Muscle of leg (tissue), 3 donors: ENCODE measurements at regions not wholly inside any gene's neighbourhood (a gene's known extent, or its start where the extent isn't known, plus 50 kb on each side); places are given as distances from the start of the nearest gene placed in this dataset.
"Not testable (repeated sequence)": the region's sequence is repeated elsewhere in the genome, so short reads cannot be mapped to it uniquely, and the experiment has no call there.

ENCODE experiments used
- DNase-seq: peaks from one replicate; pipeline ENCODE4 v3.0.0; 2013
- H3K27ac ChIP-seq: one replicate; pipeline ENCODE4 v1.5.1; 2013; ENCODE audit warnings: mild to moderate bottlenecking, low read length, control low read depth
- H3K27me3 ChIP-seq: one replicate; pipeline ENCODE4 v1.6.1; 2013; ENCODE audit warnings: low read length; ENCODE audit not compliant: control insufficient read depth, insufficient read depth
- H3K36me3 ChIP-seq: one replicate; pipeline ENCODE4 v1.6.1; 2013; ENCODE audit warnings: low read length; ENCODE audit not compliant: control insufficient read depth, insufficient read depth
- H3K4me1 ChIP-seq: one replicate; pipeline ENCODE4 v1.6.1; 2013; ENCODE audit warnings: low read length; ENCODE audit not compliant: control insufficient read depth, insufficient read depth
- H3K4me3 ChIP-seq: one replicate; pipeline ENCODE4 v1.5.1; 2013; ENCODE audit warnings: low read length, control low read depth
- H3K9me3 ChIP-seq: replicated peaks from 2 replicates; pipeline ENCODE4 v1.6.1; 2013; ENCODE audit warnings: low read depth, low read length; ENCODE audit not compliant: control insufficient read depth
- WGBS: methylation state at CpG from one replicate; pipeline ENCODE4 v1.1.5; 2013; ENCODE audit warnings: missing lambda C conversion rate; ENCODE audit not compliant: insufficient coverage; 5-methylcytosine and 5-hydroxymethylcytosine counted together

- H3K36me3 ChIP-seq = no peaks in the 10 kb centered on the region
- no peaks in the 10 kb centered on the region for H3K9me3 ChIP-seq
- H3K4me1 ChIP-seq = no peaks in the 10 kb centered on the region
- no peaks in the 10 kb centered on the region for H3K27me3 ChIP-seq
- no peak overlapping the region for H3K4me3 ChIP-seq
- no peak for DNase-seq
- H3K27ac ChIP-seq = no peak overlapping the region
Observed at GRCh38 chr1:100658716-100659026, 60.9 kb upstream of the VCAM1 start.

GRCh38 chr1:100661176-100661575 is 58.4 kb upstream of the VCAM1 start:
- Histone ChIP-seq H3K36me3 (no peaks in the 10 kb centered on the region), H3K4me3 (no peak overlapping the region), H3K4me1 (no peaks in the 10 kb centered on the region), H3K27ac (no peak overlapping the region), H3K27me3 (no peaks in the 10 kb centered on the region), H3K9me3 (no peaks in the 10 kb centered on the region)
- no CpG with 5 or more reads among the region's 1 CpG for WGBS
- DNase-seq = no peak

GRCh38 chr1:100668494-100668893 is 51.0 kb upstream of the VCAM1 start:
- H3K27me3 ChIP-seq, H3K27ac ChIP-seq, H3K36me3 ChIP-seq, DNase-seq, H3K4me3 ChIP-seq, H3K9me3 ChIP-seq, H3K4me1 ChIP-seq: not testable (repeated sequence)
- 90% methylated on average over 3 of the region's 7 CpGs for WGBS
